Muscle of back (tissue), 3 donors: ENCODE measurements at regions not wholly inside any gene's neighbourhood (a gene's known extent, or its start where the extent isn't known, plus 50 kb on each side); places are given as distances from the start of the nearest gene placed in this dataset.
A peak's percentile ranks its signal among the peaks of the same experiment; 100 is the strongest.

Experiments
- DNase-seq, 3 donors: peaks; one replicate each; pipeline versions ENCODE4 v3.0.0 to v3.0.0-alpha.2; 2013

GRCh38 chrX:88416965-88417364 lies 330.1 kb upstream of the CPXCR1 start:
- DNase-seq, result no peak

GRCh38 chrX:88424071-88424470 lies 323.0 kb upstream of the CPXCR1 start:
- no peak for DNase-seq

GRCh38 chrX:88424541-88424940 lies 322.5 kb upstream of the CPXCR1 start:
- no peak for DNase-seq

GRCh38 chrX:88425739-88426138 lies 321.3 kb upstream of the CPXCR1 start:
- peak in 1 of 3 donors; percentile 3 for DNase-seq

- no peak for DNase-seq
Measured at GRCh38 chrX:88437563-88437962, 309.5 kb upstream of the CPXCR1 start.

- no peak for DNase-seq
Measured at GRCh38 chrX:88438209-88438608, 308.8 kb upstream of the CPXCR1 start.

- no peak for DNase-seq
Measured at GRCh38 chrX:88439935-88440334, 307.1 kb upstream of the CPXCR1 start.
